ENCODE measurements at regions not wholly inside any gene's neighbourhood (a gene's known extent, or its start where the extent isn't known, plus 50 kb on each side); places are given as distances from the start of the nearest gene placed in this dataset.
A peak's percentile ranks its signal among the peaks of the same experiment; 100 is the strongest.

DNA sequence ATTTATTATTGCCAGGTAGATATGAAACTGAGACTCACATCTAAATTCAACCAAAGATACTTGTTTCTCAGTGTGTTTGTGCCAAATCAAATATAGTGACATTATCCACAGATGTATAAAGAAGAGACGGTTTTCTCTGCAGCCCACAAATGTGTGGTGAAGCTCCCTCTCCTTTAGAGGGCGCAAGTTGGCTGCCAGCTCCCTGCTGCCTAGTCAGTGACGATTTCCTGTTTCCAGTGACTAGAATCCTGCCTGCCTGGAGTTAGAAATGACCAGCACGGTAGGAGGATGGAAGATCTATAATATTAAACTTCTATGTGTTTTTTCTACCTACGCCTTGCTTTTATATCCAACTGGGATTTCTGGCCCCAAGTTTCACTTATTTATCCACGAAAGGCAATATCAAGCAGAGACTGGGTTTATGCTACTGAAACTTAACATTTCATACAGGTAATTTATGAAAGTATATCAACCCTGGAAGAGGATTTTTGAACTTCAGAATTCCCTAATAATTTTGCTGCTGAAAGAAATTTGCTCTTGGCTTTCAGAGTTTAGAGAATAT is 1793.7 kb upstream of the TENM3 start:
- no peaks in the 10 kb centered on the region for H3K36me3 Mint-ChIP-seq (ENCODE audit: unreplicated experiment)
- H3K4me3 Mint-ChIP-seq (ENCODE audit: unreplicated experiment) = no peak overlapping the region
- no peaks in the 10 kb centered on the region for H3K27me3 Mint-ChIP-seq (ENCODE audit: unreplicated experiment)
- DNase-seq (ENCODE audit: extremely low spot score, unreplicated experiment) = no peak
- H3K27ac Mint-ChIP-seq (ENCODE audit: unreplicated experiment) = no peak overlapping the region
- TF ChIP-seq CTCF (IDR thresholded peaks at IDR 0.05) = peak; percentile 49
- H3K4me1 Mint-ChIP-seq (ENCODE audit: unreplicated experiment) = no peaks in the 10 kb centered on the region
- H3K9me3 Mint-ChIP-seq (ENCODE audit: unreplicated experiment) = no peaks in the 10 kb centered on the region

- TF ChIP-seq CTCF (IDR thresholded peaks at IDR 0.05) = no peak
- Mint-ChIP-seq H3K27ac (ENCODE audit: unreplicated experiment) (no peak overlapping the region), H3K9me3 (ENCODE audit: unreplicated experiment) (no peaks in the 10 kb centered on the region), H3K4me1 (ENCODE audit: unreplicated experiment) (no peaks in the 10 kb centered on the region), H3K4me3 (ENCODE audit: unreplicated experiment) (no peak overlapping the region), H3K36me3 (ENCODE audit: unreplicated experiment) (no peaks in the 10 kb centered on the region), H3K27me3 (ENCODE audit: unreplicated experiment) (no peaks in the 10 kb centered on the region)
- DNase-seq (ENCODE audit: extremely low spot score, unreplicated experiment) = no peak
Observed at GRCh38 chr4:180455226-180455625, 1788.0 kb upstream of the TENM3 start.

- no peaks in the 10 kb centered on the region for H3K27me3 Mint-ChIP-seq (ENCODE audit: unreplicated experiment)
- no peak overlapping the region for H3K4me3 Mint-ChIP-seq (ENCODE audit: unreplicated experiment)
- H3K36me3 Mint-ChIP-seq (ENCODE audit: unreplicated experiment) = no peaks in the 10 kb centered on the region
- TF ChIP-seq CTCF (IDR thresholded peaks at IDR 0.05) = no peak
- no peak for DNase-seq (ENCODE audit: extremely low spot score, unreplicated experiment)
- H3K9me3 Mint-ChIP-seq (ENCODE audit: unreplicated experiment) = no peaks in the 10 kb centered on the region
- H3K27ac Mint-ChIP-seq (ENCODE audit: unreplicated experiment) = no peak overlapping the region
- no peaks in the 10 kb centered on the region for H3K4me1 Mint-ChIP-seq (ENCODE audit: unreplicated experiment)
Observed at GRCh38 chr4:180456928-180457327, 1786.3 kb upstream of the TENM3 start.

DNA sequence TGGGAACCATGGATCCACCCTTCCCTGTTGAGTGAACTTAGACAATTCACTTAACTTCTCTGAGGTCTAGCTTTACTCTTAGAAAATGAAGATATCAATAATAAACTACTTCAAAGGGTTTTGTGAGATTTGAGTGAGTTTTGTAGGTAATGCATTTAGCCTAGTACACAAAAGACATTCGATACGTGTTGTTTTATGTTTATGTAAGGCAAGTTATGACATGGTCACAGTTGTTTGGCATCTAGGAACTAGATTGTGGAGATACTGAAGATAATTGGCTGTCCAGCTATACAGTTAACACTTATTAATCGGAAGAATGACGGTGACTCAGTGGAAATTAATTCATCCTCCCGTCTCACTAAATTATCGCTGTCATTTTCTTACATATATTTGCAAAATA is 1781.1 kb upstream of the TENM3 start:
- Mint-ChIP-seq H3K27ac (ENCODE audit: unreplicated experiment) (no peak overlapping the region), H3K36me3 (ENCODE audit: unreplicated experiment) (no peaks in the 10 kb centered on the region), H3K9me3 (ENCODE audit: unreplicated experiment) (no peaks in the 10 kb centered on the region), H3K4me3 (ENCODE audit: unreplicated experiment) (no peak overlapping the region), H3K4me1 (ENCODE audit: unreplicated experiment) (no peaks in the 10 kb centered on the region), H3K27me3 (ENCODE audit: unreplicated experiment) (peaks cover 3% of the 10 kb centered on the region)
- no peak for TF ChIP-seq CTCF (IDR thresholded peaks at IDR 0.05)
- DNase-seq (ENCODE audit: extremely low spot score, unreplicated experiment) = no peak

- no peak for DNase-seq (ENCODE audit: extremely low spot score, unreplicated experiment)
- no peak for TF ChIP-seq CTCF (IDR thresholded peaks at IDR 0.05)
Observed at GRCh38 chr4:180465364-180465763, 1777.8 kb upstream of the TENM3 start.

More at GRCh38 chr4:180465364-180465763, 1777.8 kb upstream of the TENM3 start:
- no peak overlapping the region for H3K27ac Mint-ChIP-seq (ENCODE audit: unreplicated experiment)
- H3K36me3 Mint-ChIP-seq (ENCODE audit: unreplicated experiment) = no peaks in the 10 kb centered on the region
- H3K27me3 Mint-ChIP-seq (ENCODE audit: unreplicated experiment) = peaks cover 3% of the 10 kb centered on the region
- H3K4me1 Mint-ChIP-seq (ENCODE audit: unreplicated experiment) = no peaks in the 10 kb centered on the region
- H3K9me3 Mint-ChIP-seq (ENCODE audit: unreplicated experiment) = peaks cover 6% of the 10 kb centered on the region
- H3K4me3 Mint-ChIP-seq (ENCODE audit: unreplicated experiment) = no peak overlapping the region

Measured in osteocyte (in vitro differentiated cells).